NCI-H187 (cell line): ENCODE measurements at regions not wholly inside any gene's neighbourhood (a gene's known extent, or its start where the extent isn't known, plus 50 kb on each side); places are given as distances from the start of the nearest gene placed in this dataset.

ENCODE experiments used
- DNase-seq, 2 experiments: peaks; one replicate each; lab custom pipeline; 2025; lab: John Stamatoyannopoulos, UW

DNA sequence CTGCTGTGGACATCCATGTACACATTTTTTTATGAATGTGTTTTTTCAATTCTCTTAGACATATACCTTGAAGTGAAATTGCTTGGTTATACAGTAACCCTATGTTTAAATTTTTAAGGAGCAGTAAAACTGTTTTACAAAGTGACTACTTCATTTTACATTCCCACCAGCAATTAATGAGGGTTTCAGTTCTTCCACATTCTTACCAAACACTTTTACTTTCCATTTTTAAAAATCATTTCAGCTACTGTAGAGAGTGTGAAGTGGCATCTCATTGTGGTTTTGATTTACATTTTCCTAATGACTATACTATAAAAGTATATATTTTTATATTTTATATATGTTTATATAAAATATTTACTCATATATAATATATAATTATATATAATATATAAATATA, 1221.5 kb downstream of the PLA2G4A start:
- DNase-seq = no peak

DNA sequence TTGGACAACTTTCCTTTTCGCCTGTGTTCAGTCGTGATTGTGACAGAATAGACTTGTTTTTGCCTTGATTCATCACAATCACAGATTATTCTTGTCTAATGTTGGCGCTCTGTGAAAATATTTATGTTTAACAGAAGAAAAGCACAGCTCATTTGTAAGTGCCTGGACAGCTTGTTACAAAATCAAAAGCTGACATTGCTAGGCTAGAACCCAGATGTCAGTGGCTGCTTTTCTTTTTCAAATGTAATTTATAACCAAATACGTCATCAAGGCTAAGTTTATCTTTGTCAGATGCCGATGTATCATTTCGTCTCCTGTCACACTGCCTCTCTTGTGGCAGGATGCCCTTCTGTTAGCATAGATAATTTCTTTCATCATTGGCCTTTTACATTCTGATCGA, 1227.3 kb downstream of the PLA2G4A start:
- DNase-seq = no peak

DNA sequence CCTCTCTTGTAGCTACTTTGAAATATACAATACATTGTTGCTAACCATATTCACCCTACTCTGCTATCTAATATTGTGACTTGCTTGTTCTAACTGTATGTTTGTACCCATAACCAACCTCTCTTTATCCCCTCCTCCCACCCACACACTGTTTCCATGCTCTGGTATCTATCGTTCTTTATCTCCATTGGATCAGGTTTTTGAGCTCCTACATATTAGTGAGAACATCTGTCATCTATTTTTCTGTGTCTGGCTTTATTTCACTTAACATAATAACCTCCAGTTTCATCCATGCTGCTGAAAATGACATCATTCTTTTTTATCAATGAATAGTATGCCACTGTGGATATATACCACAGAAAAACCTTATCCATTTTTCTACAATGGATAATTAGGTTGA, 1230.1 kb downstream of the PLA2G4A start:
- no peak for DNase-seq

DNA sequence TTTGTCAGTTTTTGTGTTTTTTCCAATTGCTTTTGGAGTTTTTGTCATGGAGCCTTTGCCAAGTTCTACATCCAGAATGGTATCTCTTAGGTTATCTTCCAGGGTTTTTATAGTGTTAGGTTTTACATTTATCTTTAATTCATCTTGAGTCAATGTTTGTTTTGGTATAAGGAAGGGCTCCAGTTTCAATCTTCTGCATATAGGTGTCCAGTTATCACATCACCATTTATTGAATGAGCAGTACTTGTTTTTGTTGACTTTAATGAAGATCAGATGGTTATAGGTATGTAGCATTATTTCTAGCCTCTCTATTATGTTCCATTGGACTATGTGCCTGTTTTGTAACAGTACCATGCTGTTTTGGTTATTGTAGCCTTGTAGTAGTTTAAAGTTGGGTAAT, 1233.1 kb downstream of the PLA2G4A start:
- no peak for DNase-seq

DNA sequence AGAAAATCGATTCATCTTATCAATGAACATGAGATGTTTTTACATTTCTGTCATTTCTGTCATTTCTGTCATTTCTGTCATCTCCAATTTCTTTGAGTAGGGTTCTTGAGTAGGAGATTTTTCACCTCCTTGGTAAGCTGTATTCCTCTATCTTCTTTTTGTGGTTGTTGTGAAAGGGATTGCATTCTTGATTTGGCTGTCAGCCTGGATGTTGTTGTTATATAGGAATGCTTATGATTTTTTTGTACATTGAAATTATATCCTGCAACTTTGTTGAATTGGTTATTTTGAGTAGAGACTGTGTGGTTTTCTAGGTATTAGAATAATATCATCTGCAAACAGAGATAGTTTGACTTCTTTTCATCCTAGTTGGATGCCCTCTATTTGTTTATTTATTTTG, 1233.7 kb downstream of the PLA2G4A start:
- no peak for DNase-seq

DNA sequence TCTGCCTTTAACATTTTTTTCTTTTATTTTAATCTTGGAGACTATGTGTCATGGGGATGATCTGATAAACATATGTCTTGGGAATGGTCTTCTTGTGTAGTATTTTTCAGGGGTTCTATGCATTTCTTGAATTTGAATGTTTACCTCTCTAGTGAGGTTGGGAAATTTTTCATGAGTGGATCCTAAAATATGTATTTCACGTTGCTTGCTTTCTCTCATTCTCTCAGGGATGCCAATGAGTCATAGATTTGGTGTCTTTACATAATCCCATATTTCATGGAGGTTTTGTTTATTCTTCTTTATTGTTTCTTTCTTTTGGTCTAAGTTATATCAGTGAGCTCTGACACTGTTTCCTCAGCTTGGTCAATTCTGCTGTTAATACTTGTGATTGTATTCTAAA, 1237.2 kb downstream of the PLA2G4A start:
- DNase-seq = no peak

DNA sequence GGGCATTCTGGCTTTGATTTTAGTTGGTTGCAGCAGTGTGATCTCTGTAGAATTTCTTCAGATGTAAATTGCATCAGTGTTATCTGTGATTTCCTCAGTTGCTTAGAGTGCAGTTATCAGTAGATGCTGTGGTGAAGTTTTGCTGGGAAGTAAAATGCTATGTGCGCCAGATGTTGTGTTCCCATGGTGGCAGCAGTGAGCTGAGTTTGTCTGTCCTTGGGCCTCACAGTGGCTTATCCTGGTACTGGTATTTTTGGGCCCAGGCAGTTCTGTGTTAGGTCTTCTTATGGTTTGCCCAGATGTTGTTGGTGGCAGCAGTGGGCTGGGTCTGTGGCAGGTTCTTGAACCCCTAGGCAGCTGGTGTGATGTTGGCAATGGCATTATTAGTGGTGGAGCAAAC, 1242.1 kb downstream of the PLA2G4A start:
- no peak for DNase-seq

DNA sequence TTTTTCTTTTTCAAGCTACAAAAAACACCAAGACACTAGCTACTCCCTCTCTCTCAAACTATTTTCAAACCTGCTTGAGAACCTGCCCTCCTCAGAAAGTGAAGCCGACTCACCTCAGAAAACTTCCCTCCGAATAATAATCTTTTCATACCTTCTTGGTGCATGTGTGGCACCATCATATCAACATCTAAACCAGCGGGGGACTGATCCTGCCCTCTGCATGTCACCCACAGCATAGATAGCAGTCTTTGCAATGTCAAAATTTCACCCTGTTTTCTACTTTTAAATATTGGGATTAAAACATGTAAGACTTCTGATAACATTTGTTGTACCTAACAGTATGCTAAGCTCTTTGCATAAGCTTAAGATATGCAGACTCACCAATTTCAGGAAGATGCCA, 1260.3 kb downstream of the PLA2G4A start:
- DNase-seq = no peak

DNA sequence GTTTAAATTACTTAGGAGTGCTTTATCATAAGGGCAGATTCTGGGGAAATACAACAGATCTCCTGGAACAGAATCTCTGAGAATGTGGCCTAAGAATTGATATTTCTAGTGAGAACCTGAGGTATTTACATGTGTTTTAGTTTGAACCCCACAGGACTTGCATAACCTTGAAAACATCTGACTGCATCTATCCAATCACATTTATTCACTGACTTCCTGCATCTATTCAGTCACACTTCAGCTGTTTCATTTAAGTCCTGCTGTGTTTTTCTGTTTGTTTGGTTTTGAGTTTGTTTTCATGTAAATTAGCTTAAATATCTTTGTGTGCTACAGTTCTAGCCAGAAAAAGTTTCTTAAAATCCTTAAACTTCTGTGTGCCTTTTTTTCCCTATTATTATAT, 1260.7 kb downstream of the PLA2G4A start:
- no peak for DNase-seq

DNA sequence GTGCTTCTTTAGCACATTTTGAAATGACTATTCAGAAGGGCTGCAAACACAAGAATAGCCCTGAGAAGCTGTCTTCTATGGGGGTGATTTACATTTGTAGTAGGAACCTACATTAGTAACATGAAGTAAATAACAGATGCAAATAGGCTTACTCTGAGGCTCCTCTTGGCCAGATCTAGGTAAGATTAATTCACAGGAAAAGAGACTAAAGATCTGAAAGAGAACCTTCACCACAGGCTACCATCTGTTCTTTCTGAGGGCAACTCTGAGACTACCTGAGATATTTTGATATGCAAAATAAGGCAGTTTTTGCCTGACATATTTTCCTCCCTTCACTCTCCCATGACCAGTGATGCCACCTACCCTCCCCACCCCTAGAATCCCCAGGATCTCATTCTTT, 1267.8 kb downstream of the PLA2G4A start:
- DNase-seq = no peak

DNA sequence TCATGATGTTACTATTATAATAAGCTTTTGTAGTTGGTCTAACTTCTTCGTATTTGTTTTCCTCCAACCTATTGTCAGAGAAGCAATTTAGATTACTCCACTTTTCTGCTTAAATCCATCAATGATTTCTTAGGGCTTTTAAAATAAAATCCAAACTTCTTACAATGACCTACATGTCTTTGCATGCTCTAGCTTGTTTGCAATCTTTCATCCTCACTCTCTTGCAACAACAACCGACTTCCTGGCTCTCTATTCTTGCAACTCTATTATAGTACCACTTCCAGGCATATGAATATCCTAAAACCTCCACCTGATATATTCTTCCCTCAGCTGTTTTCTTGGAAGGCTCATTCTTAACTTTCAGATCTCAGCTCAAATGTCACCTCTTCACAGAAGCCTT, 1288.7 kb downstream of the PLA2G4A start:
- no peak for DNase-seq

DNA sequence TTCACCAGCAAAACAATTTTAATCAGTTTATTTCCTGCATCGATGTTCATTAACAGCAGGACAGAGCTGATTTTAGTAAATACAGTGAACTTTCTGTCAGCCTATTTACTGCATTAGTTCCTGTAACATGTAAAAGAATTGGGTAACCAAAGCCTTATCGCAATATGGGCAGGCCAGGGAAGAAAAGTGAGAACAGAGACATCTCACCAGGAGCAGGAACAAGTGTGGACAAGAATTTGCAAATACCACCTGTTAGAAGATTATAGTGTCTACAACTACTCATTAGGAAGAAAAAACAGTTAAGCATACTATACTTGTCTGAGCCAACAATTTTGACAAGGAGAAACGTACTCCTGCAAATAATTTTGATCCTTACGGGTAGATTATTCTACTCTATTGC, 1293.9 kb downstream of the PLA2G4A start:
- DNase-seq = no peak

DNA sequence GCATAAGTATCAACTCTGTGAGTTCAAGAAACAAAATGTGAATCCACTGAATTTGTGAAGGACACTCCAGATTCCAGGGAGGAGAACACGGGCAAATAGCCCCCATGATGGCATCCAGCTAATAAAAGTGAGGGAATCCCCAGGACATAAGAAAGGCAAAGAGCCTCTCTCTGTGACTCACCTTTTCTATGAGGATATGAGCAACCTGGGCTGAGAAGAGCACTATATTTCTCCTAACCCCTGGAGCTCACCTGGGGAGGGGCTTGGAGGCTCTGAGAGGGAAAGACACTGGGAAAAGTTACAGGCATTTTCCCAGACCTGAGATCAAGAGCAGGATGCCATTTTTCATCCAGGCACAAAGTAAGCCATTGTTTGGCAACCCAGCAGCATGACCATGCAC, 1298.8 kb downstream of the PLA2G4A start:
- DNase-seq = no peak

DNA sequence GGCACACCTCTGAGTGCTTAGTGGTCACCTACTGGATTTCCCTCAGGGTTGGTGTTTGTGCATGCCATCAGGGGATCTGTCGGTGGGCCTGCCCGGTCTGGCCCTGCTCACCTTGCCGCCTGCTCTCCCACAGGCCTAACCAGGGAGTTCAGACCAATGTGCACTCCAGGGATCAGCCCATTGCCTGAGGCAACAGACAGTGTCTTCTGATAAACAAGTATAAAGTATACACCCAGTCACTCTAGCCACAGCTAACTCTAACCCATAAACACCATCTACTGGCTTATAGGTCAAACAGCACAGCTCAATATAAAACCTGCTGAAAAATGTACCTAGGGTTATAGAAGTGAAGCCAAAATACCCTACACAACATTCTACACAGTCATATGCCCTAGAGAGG, 1300.0 kb downstream of the PLA2G4A start:
- no peak for DNase-seq

DNA sequence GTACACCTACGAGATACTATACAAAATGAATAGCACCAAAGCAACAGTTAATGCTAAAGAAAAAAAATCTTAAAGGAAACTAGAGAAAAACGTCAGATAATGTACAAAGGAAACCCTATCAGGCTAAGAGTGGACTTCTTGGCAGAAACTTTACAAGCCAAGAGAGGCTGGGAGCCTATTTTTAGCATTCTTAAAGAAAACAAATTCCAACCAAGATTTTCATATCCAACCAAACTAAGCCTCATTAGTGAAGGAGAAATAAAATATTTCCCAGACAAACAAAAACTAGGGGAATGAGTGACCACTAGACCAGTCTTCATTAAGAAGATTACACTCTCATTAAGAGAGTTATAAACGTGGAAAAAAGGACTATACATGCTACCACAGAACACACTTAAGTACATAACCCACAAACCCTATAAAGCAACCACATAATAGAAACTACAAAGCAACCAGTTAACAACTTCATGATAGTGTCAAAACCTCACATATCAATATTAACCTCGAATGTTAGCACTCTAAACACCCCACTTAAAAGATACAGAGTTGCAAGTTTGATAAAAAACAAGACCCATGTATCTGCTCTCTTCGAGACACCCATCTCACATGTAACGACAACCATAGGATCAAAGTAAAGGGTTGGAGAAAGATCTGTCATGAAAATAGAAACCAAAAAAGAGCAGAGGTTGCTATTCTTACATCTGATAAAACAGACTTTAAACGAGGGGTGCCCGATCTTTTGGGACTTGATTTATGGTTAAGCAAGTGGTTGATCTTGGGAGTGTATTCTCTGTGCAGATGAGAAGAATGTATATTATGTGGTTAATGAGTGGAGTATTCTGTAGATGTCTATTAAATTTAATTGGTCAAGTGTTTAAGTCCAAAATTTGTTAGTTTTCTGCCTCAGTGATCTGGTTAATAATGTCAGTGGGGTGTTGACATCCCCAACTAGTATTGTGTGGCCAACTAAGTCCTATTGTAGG, 1301.4 kb downstream of the PLA2G4A start:
- DNase-seq = no peak

DNA sequence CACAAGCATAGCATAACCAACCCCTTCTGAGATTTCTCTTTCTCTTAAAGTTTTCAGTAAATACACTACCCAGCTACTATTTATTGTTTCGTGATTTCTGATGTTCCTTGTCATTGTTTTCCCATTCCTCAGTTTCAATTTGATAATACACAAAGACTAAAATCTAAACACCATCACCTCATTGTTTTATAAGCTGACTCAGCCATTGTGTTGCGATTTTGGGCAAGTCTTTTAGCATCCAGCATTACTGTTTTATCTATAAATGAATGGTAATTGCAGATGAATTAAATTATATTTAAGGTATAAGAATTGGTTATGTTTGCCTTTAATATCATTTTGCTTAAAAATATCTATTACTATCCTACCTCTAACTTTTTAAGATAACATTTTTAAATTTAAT, 1308.5 kb downstream of the PLA2G4A start:
- DNase-seq = no peak

DNA sequence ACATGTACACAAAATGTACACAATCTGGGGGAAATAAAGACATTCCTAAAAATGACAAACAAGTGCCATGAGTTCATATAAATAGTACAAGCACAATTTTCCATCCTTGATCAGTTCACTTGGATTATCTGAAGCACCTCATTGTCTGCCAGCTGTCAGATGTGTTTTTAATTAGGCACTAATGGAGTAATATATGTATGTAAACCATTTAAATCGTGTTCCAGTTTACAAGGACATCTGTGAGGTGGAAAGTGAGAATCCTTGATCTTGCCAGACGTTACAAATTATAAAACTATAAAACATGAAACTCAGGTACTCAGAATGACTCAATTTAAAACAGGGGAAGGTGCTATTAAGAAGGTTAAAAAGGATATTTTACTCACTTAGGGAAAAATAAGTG, 1312.2 kb downstream of the PLA2G4A start:
- no peak for DNase-seq

DNA sequence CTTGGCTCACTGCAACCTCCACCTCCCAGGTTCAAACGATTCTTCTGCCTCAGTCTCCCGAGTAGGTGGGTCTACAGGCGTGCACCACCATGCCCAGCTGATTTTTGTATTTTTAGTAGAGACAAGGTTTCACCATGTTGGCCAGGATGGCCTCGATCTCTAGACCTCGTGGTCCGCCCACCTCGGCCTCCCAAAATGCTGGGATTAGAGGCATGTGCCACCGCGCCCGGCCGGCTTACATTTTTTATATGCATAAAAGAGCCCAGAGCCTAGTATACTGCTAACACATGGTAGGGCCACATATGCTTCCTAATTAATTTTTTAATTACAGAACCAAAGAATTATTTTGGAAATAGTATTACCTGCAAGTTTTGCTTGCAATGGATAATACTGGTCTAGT, 1325.4 kb downstream of the PLA2G4A start:
- no peak for DNase-seq

DNA sequence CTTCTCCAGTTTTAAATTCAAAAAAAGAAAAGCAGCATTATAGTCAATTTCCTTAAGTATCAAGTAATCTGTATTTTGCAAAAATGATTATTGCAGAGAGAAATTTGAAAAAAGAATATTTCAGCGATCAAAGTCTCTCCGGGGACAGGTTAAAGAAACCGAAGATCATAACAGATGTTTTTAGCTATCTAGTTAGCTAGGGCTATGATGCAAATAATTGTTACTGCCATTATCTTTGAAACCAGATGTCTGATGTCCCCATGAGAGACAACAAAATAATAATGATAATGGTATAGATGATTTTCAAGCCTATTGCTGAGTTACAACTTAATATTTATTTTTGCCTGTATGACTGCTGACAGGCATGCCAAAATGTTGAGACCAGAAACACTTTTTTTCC, 1326.0 kb downstream of the PLA2G4A start:
- no peak for DNase-seq

DNA sequence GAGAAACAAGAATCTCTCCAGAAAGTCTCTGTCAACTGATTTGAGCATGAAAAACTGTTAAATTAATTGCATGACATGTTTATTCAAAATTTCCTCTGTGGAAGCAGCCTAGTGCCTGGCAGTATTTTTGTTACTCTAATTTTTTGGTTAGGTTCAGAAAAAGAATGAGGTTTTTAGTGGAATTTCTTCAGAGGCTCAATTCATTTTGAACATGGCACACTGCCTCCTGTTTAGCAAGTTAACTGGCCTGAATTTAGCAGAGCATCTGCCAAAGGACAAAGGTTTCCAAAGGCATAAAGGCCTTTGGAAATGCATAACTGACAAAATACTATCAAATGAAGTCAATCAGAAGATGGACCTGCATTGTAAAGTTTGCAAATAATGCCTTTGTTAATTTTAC, 1326.5 kb downstream of the PLA2G4A start:
- no peak for DNase-seq

DNA sequence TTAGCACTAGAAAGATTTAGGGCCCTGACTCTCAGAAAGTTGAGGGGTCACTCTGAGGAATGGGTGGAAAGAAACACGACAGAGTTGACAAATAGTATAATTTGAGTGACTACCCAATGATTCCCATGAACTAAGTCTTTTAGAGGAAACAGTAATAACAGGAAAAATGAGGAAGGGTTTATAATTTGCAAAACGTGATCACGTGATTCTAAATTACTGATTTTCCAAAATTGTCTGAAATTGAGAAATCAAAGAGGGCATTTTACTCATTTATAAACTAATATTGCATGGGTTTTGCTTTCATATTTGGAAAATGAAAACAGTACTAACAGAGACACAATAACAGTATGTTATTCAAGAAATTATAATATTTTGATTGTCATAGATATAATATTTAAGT, 1335.7 kb downstream of the PLA2G4A start:
- no peak for DNase-seq

DNA sequence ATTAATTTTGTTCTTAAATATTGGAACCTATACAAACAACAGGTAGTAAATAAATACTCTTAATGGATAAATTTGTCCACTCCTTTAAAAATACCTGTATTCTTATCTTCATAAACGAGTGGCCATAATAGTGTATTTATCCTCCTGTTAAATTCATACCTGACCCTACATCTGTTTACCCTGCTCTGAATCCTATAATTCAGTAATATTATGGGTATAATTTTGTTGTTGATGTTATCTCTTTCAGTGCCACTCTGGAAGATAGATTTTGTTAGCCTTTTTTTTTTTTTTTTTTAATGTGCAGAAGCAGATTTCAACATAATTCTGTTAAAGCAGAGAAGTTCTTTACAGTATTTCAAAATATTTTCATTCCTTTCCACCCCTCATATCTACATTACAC, 1337.9 kb downstream of the PLA2G4A start:
- no peak for DNase-seq

DNA sequence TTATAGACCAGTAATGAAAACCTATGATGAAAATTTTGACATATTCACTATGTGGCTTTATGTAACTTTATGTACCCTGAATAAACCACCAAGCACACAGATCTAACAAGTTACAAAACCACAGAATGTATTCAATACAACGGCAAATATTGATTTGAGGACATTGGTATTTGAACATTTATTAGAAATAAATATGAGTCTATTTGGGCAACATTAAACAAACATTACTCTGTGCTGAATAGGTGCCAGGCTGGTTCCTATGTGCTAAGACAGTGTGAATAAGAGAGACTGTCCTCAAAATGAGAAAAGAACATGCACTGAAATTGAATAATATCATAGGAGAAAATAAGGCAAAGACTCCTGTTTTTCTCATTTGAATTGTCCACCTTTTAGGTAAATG, 1341.2 kb downstream of the PLA2G4A start:
- no peak for DNase-seq

DNA sequence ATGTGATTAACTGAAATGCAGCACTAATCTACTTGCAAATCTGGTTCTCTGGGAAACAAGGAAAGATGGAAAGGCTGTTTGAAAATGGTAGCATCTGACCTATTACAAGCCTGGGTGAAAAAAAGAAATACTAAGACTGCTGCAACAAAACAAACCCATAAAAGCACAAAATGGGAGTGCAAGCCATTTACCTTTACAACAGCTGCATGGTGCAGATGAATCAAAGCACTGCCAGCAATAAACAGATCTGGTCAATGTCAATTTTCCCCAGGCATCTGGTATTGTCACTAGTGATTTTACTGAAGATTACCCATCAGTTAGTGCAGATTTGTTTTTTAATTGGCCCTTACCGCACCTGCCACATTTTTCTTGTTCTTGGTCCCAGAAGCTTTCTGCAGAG, 1341.7 kb downstream of the PLA2G4A start:
- no peak for DNase-seq
